GM18517 (cell line): ENCODE measurements at regions not wholly inside any gene's neighbourhood (a gene's known extent, or its start where the extent isn't known, plus 50 kb on each side); places are given as distances from the start of the nearest gene placed in this dataset.

Source experiments
- ATAC-seq: cut with Tn5 transposase; IDR thresholded peaks from one replicate; pipeline ENCODE4 v1.9.1; 2021; ENCODE audit warnings: mild to moderate bottlenecking, moderate library complexity; ENCODE audit not compliant: unreplicated experiment

GRCh38 chr13:74825152-74825937 lies 656.6 kb downstream of the TBC1D4 start:
- ATAC-seq: no peak

GRCh38 chr13:74820809-74821208 lies 661.2 kb downstream of the TBC1D4 start:
- ATAC-seq: no peak

GRCh38 chr13:74819549-74819948 lies 662.4 kb downstream of the TBC1D4 start:
- ATAC-seq: no peak

GRCh38 chr13:74816737-74817136 lies 665.2 kb downstream of the TBC1D4 start:
- ATAC-seq: no peak

- no peak for ATAC-seq
These were observed 662.0 kb upstream of the KLF12 start for GRCh38 chr13:74796157-74796556.

GRCh38 chr13:74795526-74795925 lies 661.3 kb upstream of the KLF12 start:
- ATAC-seq: no peak

GRCh38 chr13:74794582-74794981 lies 660.4 kb upstream of the KLF12 start:
- no peak for ATAC-seq

GRCh38 chr13:74794147-74794546 lies 659.9 kb upstream of the KLF12 start:
- ATAC-seq: no peak

- ATAC-seq: no peak
These were observed 650.8 kb upstream of the KLF12 start for GRCh38 chr13:74784959-74785358.

GRCh38 chr13:74778946-74779345 lies 644.7 kb upstream of the KLF12 start:
- no peak for ATAC-seq

GRCh38 chr13:74778087-74778486 lies 643.9 kb upstream of the KLF12 start:
- ATAC-seq: no peak

- no peak for ATAC-seq
These were observed 640.1 kb upstream of the KLF12 start for GRCh38 chr13:74774264-74774663.

GRCh38 chr13:74773248-74773647 lies 639.0 kb upstream of the KLF12 start:
- ATAC-seq: no peak

GRCh38 chr13:74771964-74772363 lies 637.8 kb upstream of the KLF12 start:
- ATAC-seq: no peak

GRCh38 chr13:74770361-74770760 lies 636.2 kb upstream of the KLF12 start:
- no peak for ATAC-seq

- no peak for ATAC-seq
These were observed 635.1 kb upstream of the KLF12 start for GRCh38 chr13:74769333-74769732.

- ATAC-seq: no peak
These were observed 634.4 kb upstream of the KLF12 start for GRCh38 chr13:74768521-74769085.

- no peak for ATAC-seq
These were observed 632.8 kb upstream of the KLF12 start for GRCh38 chr13:74767050-74767449.

- no peak for ATAC-seq
These were observed 631.8 kb upstream of the KLF12 start for GRCh38 chr13:74765955-74766354.

GRCh38 chr13:74761801-74762757 lies 627.9 kb upstream of the KLF12 start:
- no peak for ATAC-seq

- ATAC-seq: no peak
These were observed 624.0 kb upstream of the KLF12 start for GRCh38 chr13:74758188-74758587.

GRCh38 chr13:74755065-74755464 lies 620.9 kb upstream of the KLF12 start:
- ATAC-seq: no peak
